ENCODE measurements at regions not wholly inside any gene's neighbourhood (a gene's known extent, or its start where the extent isn't known, plus 50 kb on each side); places are given as distances from the start of the nearest gene placed in this dataset.

DNA sequence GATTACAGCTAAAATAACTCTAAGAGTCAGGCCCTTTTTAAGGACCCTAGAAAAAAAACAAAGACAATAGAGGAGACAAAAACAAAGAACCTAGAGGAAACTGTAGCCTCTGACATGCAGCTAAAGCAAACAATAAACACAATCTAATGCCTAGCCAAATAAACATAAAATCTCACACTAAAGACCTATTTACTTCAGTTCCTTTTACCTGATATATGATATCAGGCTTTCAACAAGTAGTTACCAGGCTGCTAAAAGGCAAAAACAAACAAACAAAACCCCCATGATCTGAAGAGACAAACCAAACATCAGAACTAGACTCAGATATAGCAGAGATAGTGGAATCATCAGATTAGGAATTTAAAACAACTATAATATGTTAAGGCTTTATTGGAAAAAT is 226.5 kb upstream of the POU5F2 start:
- Mint-ChIP-seq H3K27me3 (no peaks in the 10 kb centered on the region), H3K9me3 (ENCODE audit: low read depth) (peaks cover 3% of the 10 kb centered on the region), H3K27ac (no peak overlapping the region), H3K4me3 (ENCODE audit: low read depth) (no peak overlapping the region), H3K36me3 (ENCODE audit: insufficient read depth) (peaks cover 5% of the 10 kb centered on the region), H3K4me1 (ENCODE audit: low read depth) (peaks cover 5% of the 10 kb centered on the region)
- no peak for DNase-seq (ENCODE audit: low spot score, unreplicated experiment)
- TF ChIP-seq CTCF (IDR thresholded peaks at IDR 0.05; ENCODE audit: unreplicated experiment) = no peak

DNA sequence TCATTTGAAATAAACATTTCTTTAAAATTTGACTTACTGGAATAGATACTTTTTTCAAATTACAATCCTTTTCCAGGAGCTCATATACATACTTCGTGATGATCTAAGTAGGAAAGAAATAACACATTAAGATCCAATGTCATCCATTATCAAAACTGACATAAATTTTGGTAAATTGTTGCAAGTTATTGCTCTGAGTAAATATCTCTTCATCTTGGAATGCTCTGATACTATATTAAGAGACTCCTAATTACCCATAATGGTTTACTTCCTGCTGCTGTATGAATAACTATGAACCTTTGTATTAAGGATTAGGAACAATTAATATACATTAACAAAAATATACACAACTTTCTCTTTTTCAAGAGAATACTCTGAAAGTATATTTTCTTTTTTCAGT is 223.0 kb upstream of the POU5F2 start:
- Mint-ChIP-seq H3K36me3 (ENCODE audit: insufficient read depth) (peaks cover 5% of the 10 kb centered on the region), H3K4me3 (ENCODE audit: low read depth) (no peak overlapping the region), H3K27ac (no peak overlapping the region), H3K4me1 (ENCODE audit: low read depth) (peaks cover 5% of the 10 kb centered on the region), H3K9me3 (ENCODE audit: low read depth) (peaks cover 3% of the 10 kb centered on the region), H3K27me3 (no peaks in the 10 kb centered on the region)
- no peak for TF ChIP-seq CTCF (IDR thresholded peaks at IDR 0.05; ENCODE audit: unreplicated experiment)
- DNase-seq (ENCODE audit: low spot score, unreplicated experiment) = no peak

- Mint-ChIP-seq H3K27me3 (no peaks in the 10 kb centered on the region), H3K27ac (no peak overlapping the region), H3K4me3 (ENCODE audit: low read depth) (no peak overlapping the region), H3K9me3 (ENCODE audit: low read depth) (no peaks in the 10 kb centered on the region), H3K4me1 (ENCODE audit: low read depth) (no peaks in the 10 kb centered on the region), H3K36me3 (ENCODE audit: insufficient read depth) (peaks cover 3% of the 10 kb centered on the region)
- no peak for TF ChIP-seq CTCF (IDR thresholded peaks at IDR 0.05; ENCODE audit: unreplicated experiment)
- DNase-seq (ENCODE audit: low spot score, unreplicated experiment) = no peak
Measured at GRCh38 chr5:93960042-93960441, 218.6 kb upstream of the POU5F2 start.

- no peak overlapping the region for H3K27ac Mint-ChIP-seq
- peaks cover 3% of the 10 kb centered on the region for H3K36me3 Mint-ChIP-seq (ENCODE audit: insufficient read depth)
- H3K4me3 Mint-ChIP-seq (ENCODE audit: low read depth) = no peak overlapping the region
- no peaks in the 10 kb centered on the region for H3K4me1 Mint-ChIP-seq (ENCODE audit: low read depth)
- H3K27me3 Mint-ChIP-seq = no peaks in the 10 kb centered on the region
- no peaks in the 10 kb centered on the region for H3K9me3 Mint-ChIP-seq (ENCODE audit: low read depth)
- DNase-seq (ENCODE audit: low spot score, unreplicated experiment) = no peak
- TF ChIP-seq CTCF (IDR thresholded peaks at IDR 0.05; ENCODE audit: unreplicated experiment) = no peak
Measured at GRCh38 chr5:93956006-93956405, 214.6 kb upstream of the POU5F2 start.

- H3K4me1 Mint-ChIP-seq (ENCODE audit: low read depth) = no peaks in the 10 kb centered on the region
- no peaks in the 10 kb centered on the region for H3K9me3 Mint-ChIP-seq (ENCODE audit: low read depth)
- no peak overlapping the region for H3K27ac Mint-ChIP-seq
- peaks cover 3% of the 10 kb centered on the region for H3K36me3 Mint-ChIP-seq (ENCODE audit: insufficient read depth)
- no peak for DNase-seq (ENCODE audit: low spot score, unreplicated experiment)
- no peaks in the 10 kb centered on the region for H3K27me3 Mint-ChIP-seq
- no peak for TF ChIP-seq CTCF (IDR thresholded peaks at IDR 0.05; ENCODE audit: unreplicated experiment)
- no peak overlapping the region for H3K4me3 Mint-ChIP-seq (ENCODE audit: low read depth)
Measured at GRCh38 chr5:93954421-93955069, 213.1 kb upstream of the POU5F2 start.

All from progenitor cell of endocrine pancreas (in vitro differentiated cells).